HG03558 (cell line): ENCODE measurements at regions not wholly inside any gene's neighbourhood (a gene's known extent, or its start where the extent isn't known, plus 50 kb on each side); places are given as distances from the start of the nearest gene placed in this dataset.

Experiments
- ATAC-seq: cut with Tn5 transposase; IDR thresholded peaks from one replicate; pipeline ENCODE4 v1.9.1; 2021; ENCODE audit warnings: moderate number of reproducible peaks; ENCODE audit not compliant: unreplicated experiment; ENCODE audit errors: extremely low read depth

- no peak for ATAC-seq
Observed at GRCh38 chr13:100872761-100873160, 198.2 kb upstream of the TMTC4 start.

- no peak for ATAC-seq
Observed at GRCh38 chr13:100870898-100871297, 196.3 kb upstream of the TMTC4 start.

- ATAC-seq: no peak
Observed at GRCh38 chr13:100860866-100861265, 186.3 kb upstream of the TMTC4 start.

GRCh38 chr13:100859861-100860260 is 185.3 kb upstream of the TMTC4 start:
- ATAC-seq: no peak

- no peak for ATAC-seq
Observed at GRCh38 chr13:100855151-100855550, 180.6 kb upstream of the TMTC4 start.

- no peak for ATAC-seq
Observed at GRCh38 chr13:100854006-100854405, 179.4 kb upstream of the TMTC4 start.

- ATAC-seq: no peak
Observed at GRCh38 chr13:100853434-100853833, 178.8 kb upstream of the TMTC4 start.

GRCh38 chr13:100852146-100852545 is 177.6 kb upstream of the TMTC4 start:
- no peak for ATAC-seq

GRCh38 chr13:100848304-100848703 is 173.7 kb upstream of the TMTC4 start:
- ATAC-seq: no peak

GRCh38 chr13:100845128-100845757 is 170.6 kb upstream of the TMTC4 start:
- no peak for ATAC-seq

- no peak for ATAC-seq
Observed at GRCh38 chr13:100842136-100842535, 167.5 kb upstream of the TMTC4 start.

- ATAC-seq: no peak
Observed at GRCh38 chr13:100838387-100838786, 163.8 kb upstream of the TMTC4 start.

- ATAC-seq: no peak
Observed at GRCh38 chr13:100837631-100838030, 163.0 kb upstream of the TMTC4 start.

- no peak for ATAC-seq
Observed at GRCh38 chr13:100836711-100837110, 162.1 kb upstream of the TMTC4 start.

GRCh38 chr13:100835695-100836094 is 161.1 kb upstream of the TMTC4 start:
- ATAC-seq: no peak

- ATAC-seq: no peak
Observed at GRCh38 chr13:100833427-100833826, 158.8 kb upstream of the TMTC4 start.

- ATAC-seq: no peak
Observed at GRCh38 chr13:100828226-100828625, 153.6 kb upstream of the TMTC4 start.

- ATAC-seq: no peak
Observed at GRCh38 chr13:100827489-100828176, 153.0 kb upstream of the TMTC4 start.

- ATAC-seq: no peak
Observed at GRCh38 chr13:100826441-100826840, 151.8 kb upstream of the TMTC4 start.

GRCh38 chr13:100825557-100825956 is 151.0 kb upstream of the TMTC4 start:
- ATAC-seq: no peak

GRCh38 chr13:100824366-100824765 is 149.8 kb upstream of the TMTC4 start:
- no peak for ATAC-seq

- ATAC-seq: no peak
Observed at GRCh38 chr13:100823448-100823847, 148.9 kb upstream of the TMTC4 start.
